DND-41 (cell line): ENCODE measurements at regions not wholly inside any gene's neighbourhood (a gene's known extent, or its start where the extent isn't known, plus 50 kb on each side); places are given as distances from the start of the nearest gene placed in this dataset.

ENCODE experiments used
- EZH2 ChIP-seq: IDR thresholded peaks from 3 replicates; pipeline ENCODE4 v1.6.1; 2012; ENCODE audit warnings: borderline replicate concordance, low read depth, mild to moderate bottlenecking, moderate library complexity, low read length, inconsistent platforms; ENCODE audit not compliant: severe bottlenecking
- TF ChIP-seq, protein P1 (sequence below): IDR thresholded peaks from 2 replicates; pipeline ENCODE4 v1.5.1; 2012; ENCODE audit warnings: borderline replicate concordance, low read length, moderate library complexity, mild to moderate bottlenecking; ENCODE audit not compliant: poor library complexity, severe bottlenecking; ENCODE audit errors: extremely low read depth

DNA sequence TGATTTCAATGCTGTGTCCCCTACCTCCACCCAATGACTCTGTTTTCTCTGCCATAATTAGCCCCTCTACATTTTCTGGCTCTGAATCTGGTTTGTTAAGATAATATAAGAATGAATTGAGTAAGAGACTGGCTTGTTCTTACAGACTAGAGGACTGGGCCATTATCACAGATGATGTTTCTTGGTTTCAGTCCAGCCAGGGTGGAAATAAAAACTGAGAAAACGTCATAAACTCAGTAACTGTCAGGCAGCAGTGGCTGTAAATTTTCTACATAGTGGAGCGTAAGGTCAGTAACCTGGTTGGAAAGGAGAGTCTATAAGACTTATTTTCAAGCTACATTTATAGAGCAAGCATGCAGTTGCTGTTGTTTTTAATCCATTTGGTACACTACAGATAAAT, 485.4 kb downstream of the HTR7 start:
- TF ChIP-seq, protein P1, sequence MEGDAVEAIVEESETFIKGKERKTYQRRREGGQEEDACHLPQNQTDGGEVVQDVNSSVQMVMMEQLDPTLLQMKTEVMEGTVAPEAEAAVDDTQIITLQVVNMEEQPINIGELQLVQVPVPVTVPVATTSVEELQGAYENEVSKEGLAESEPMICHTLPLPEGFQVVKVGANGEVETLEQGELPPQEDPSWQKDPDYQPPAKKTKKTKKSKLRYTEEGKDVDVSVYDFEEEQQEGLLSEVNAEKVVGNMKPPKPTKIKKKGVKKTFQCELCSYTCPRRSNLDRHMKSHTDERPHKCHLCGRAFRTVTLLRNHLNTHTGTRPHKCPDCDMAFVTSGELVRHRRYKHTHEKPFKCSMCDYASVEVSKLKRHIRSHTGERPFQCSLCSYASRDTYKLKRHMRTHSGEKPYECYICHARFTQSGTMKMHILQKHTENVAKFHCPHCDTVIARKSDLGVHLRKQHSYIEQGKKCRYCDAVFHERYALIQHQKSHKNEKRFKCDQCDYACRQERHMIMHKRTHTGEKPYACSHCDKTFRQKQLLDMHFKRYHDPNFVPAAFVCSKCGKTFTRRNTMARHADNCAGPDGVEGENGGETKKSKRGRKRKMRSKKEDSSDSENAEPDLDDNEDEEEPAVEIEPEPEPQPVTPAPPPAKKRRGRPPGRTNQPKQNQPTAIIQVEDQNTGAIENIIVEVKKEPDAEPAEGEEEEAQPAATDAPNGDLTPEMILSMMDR: no peak
- TF ChIP-seq EZH2: no peak
